IMR-90 (cell line): ENCODE measurements at regions not wholly inside any gene's neighbourhood (a gene's known extent, or its start where the extent isn't known, plus 50 kb on each side); places are given as distances from the start of the nearest gene placed in this dataset.

Source experiments
- ATAC-seq: fragments of 200-7000 bp; cut with Tn5 transposase; 2 replicates; pipeline ENCODE4 v1.9.1; 2020; ENCODE audit warnings: low read depth, mild to moderate bottlenecking, moderate library complexity
- BruUV-seq: library from RNA; stranded (reverse); fragments of 400-500 nt; replicated peaks from 2 replicates; lab custom pipeline; 2021; lab: Mats Ljungman, UMichigan
- CTCF ChIA-PET: fragments of 300-600 bp; formaldehyde crosslinking; extraction: SDS; loops from one replicate; lab custom pipeline; 2021; ENCODE audit warnings: antibody characterized with exemption; lab: Yijun Ruan, JAX
- POLR2A ChIA-PET: fragments of 300-600 bp; sonication (Branson Sonifier 250); formaldehyde crosslinking; loops from one replicate; lab custom pipeline; 2022; ENCODE audit warnings: antibody characterized with exemption; ENCODE audit not compliant: unreplicated experiment; lab: Charles Lee
- DNase-seq: peaks from one replicate; pipeline ENCODE4 v3.0.0; 2013
- H2AFZ ChIP-seq: replicated peaks from 2 replicates; pipeline ENCODE3; 2013; ENCODE audit warnings: low read length, mild to moderate bottlenecking; ENCODE audit not compliant: poor library complexity
- H2AK5ac ChIP-seq: 2 replicates; pipeline ENCODE4 v1.6.1; 2013; ENCODE audit warnings: low read depth, low read length, inconsistent platforms
- H2AK9ac ChIP-seq: replicated peaks from 2 replicates; pipeline ENCODE3; 2013; ENCODE audit warnings: mild to moderate bottlenecking, low read depth, low read length, moderate library complexity; ENCODE audit not compliant: poor library complexity
- H2BK120ac ChIP-seq: 2 replicates; pipeline ENCODE4 v1.6.1; 2013; ENCODE audit warnings: low read depth, low read length, inconsistent platforms
- H2BK15ac ChIP-seq: 3 replicates; pipeline ENCODE4 v1.6.1; 2013; ENCODE audit warnings: low read depth, low read length, inconsistent platforms
- H2BK20ac ChIP-seq: 2 replicates; pipeline ENCODE4 v1.6.1; 2013; ENCODE audit warnings: low read depth, mild to moderate bottlenecking, inconsistent platforms, low read length, moderate library complexity
- H2BK5ac ChIP-seq: 2 replicates; pipeline ENCODE4 v1.6.1; 2013; ENCODE audit warnings: mild to moderate bottlenecking, low read depth, low read length, inconsistent platforms; ENCODE audit not compliant: poor library complexity, severe bottlenecking
- H3K14ac ChIP-seq: replicated peaks from 2 replicates; pipeline ENCODE4 v1.6.1; 2013; ENCODE audit warnings: low read depth, low read length, inconsistent platforms
- H3K18ac ChIP-seq: 2 replicates; pipeline ENCODE4 v1.6.1; 2013; ENCODE audit warnings: low read depth, low read length, control low read depth
- H3K23ac ChIP-seq: 2 replicates; pipeline ENCODE4 v1.6.1; 2013; ENCODE audit warnings: low read depth, low read length, inconsistent platforms
- H3K27ac ChIP-seq: 2 replicates; pipeline ENCODE4 v1.5.1; 2013; ENCODE audit warnings: mild to moderate bottlenecking, control low read depth, low read length; ENCODE audit not compliant: insufficient read depth
- H3K27me3 ChIP-seq: 2 replicates; pipeline ENCODE4 v1.6.1; 2013; ENCODE audit warnings: low read length; ENCODE audit not compliant: control insufficient read depth, insufficient read depth
- H3K36me3 ChIP-seq: 2 replicates; pipeline ENCODE4 v1.6.1; 2013; ENCODE audit warnings: low read length, mixed read lengths; ENCODE audit not compliant: control insufficient read depth, insufficient read depth
- H3K4ac ChIP-seq: 2 replicates; pipeline ENCODE4 v1.6.1; 2013; ENCODE audit warnings: low read depth, low read length, inconsistent platforms
- H3K4me1 ChIP-seq: 2 replicates; pipeline ENCODE4 v1.6.1; 2013; ENCODE audit warnings: low read length, mixed read lengths; ENCODE audit not compliant: control insufficient read depth, insufficient read depth
- H3K4me2 ChIP-seq: 2 replicates; pipeline ENCODE4 v1.6.1; 2013; ENCODE audit warnings: low read depth, mild to moderate bottlenecking, control low read depth, low read length, moderate library complexity
- H3K4me3 ChIP-seq: 2 replicates; pipeline ENCODE4 v1.5.1; 2013; ENCODE audit warnings: low read depth, mild to moderate bottlenecking, control low read depth, low read length, moderate library complexity; ENCODE audit not compliant: insufficient read depth
- H3K56ac ChIP-seq: 2 replicates; pipeline ENCODE4 v1.6.1; 2013; ENCODE audit warnings: low read length, inconsistent platforms; ENCODE audit not compliant: insufficient read depth; ENCODE audit errors: extremely low read depth
- H3K79me1 ChIP-seq, 2 experiments: 2 replicates each; pipeline ENCODE4 v1.6.1; 2013; ENCODE audit warnings: low read length in 2 of 2, inconsistent platforms in 1 of 2, low read depth in 1 of 2
- H3K9ac ChIP-seq: 2 replicates; pipeline ENCODE4 v1.6.1; 2013; ENCODE audit warnings: low read depth, low read length, control low read depth
- H3K9me1 ChIP-seq: 2 replicates; pipeline ENCODE4 v1.6.1; 2013; ENCODE audit warnings: low read length, inconsistent platforms; ENCODE audit not compliant: insufficient read depth
- H3K9me3 ChIP-seq: 2 replicates; pipeline ENCODE4 v1.6.1; 2013; ENCODE audit warnings: low read length; ENCODE audit not compliant: control insufficient read depth, insufficient read depth
- H4K20me1 ChIP-seq: 2 replicates; pipeline ENCODE4 v1.6.1; 2013; ENCODE audit warnings: low read length, inconsistent platforms; ENCODE audit not compliant: insufficient read depth
- H4K5ac ChIP-seq: 2 replicates; pipeline ENCODE4 v1.6.1; 2013; ENCODE audit warnings: mild to moderate bottlenecking, low read depth, low read length, control low read depth
- H4K8ac ChIP-seq, 2 experiments: 2 replicates each; pipeline ENCODE4 v1.6.1; 2013; ENCODE audit warnings: low read depth in 2 of 2, low read length in 2 of 2, control low read depth in 1 of 2, inconsistent platforms in 1 of 2
- H4K91ac ChIP-seq: 2 replicates; pipeline ENCODE4 v1.6.1; 2013; ENCODE audit warnings: low read depth, low read length, inconsistent platforms; ENCODE audit not compliant: insufficient read depth
- SMC3 ChIP-seq: fragments of 150-350 bp; IDR thresholded peaks from 2 replicates; pipeline ENCODE4 v1.6.1; 2016; ENCODE audit warnings: low read depth, mild to moderate bottlenecking, antibody characterized with exemption, low read length, moderate library complexity
- WGBS, 2 experiments: methylation state at CpG; one replicate each; pipeline versions ENCODE4 v1.1.5 to v1.1.7; 2013; ENCODE audit warnings: missing lambda C conversion rate in 2 of 2; ENCODE audit not compliant: insufficient read length in 1 of 2; ENCODE audit errors: extremely low coverage in 2 of 2; 5-methylcytosine and 5-hydroxymethylcytosine counted together
- dilution Hi-C: fragments of 300-500 bp; cut with HindIII; formaldehyde crosslinking; loops from one replicate; pipeline ENCODE4 v1.14.3; 2018; ENCODE audit warnings: low sequenced_read_pairs; ENCODE audit not compliant: unreplicated experiment
- in situ Hi-C: fragments of 300-500 bp; cut with MboI; formaldehyde crosslinking; loops from 3 replicates; pipeline ENCODE4 v1.14.3; 2019; ENCODE audit warnings: low sequenced_read_pairs, inconsistent platforms, mixed read lengths
- intact Hi-C: fragments of 100-400 bp; cut with micrococcal nuclease; formaldehyde crosslinking; loops from 2 replicates; pipeline ENCODE4 v1.10.0; 2022
- TF ChIP-seq, protein P1 (sequence below): fragments of 150-350 bp; IDR thresholded peaks from 2 replicates; pipeline ENCODE4 v1.6.1; 2016; ENCODE audit warnings: low read depth, mild to moderate bottlenecking, low read length, moderate library complexity, borderline replicate concordance

DNA sequence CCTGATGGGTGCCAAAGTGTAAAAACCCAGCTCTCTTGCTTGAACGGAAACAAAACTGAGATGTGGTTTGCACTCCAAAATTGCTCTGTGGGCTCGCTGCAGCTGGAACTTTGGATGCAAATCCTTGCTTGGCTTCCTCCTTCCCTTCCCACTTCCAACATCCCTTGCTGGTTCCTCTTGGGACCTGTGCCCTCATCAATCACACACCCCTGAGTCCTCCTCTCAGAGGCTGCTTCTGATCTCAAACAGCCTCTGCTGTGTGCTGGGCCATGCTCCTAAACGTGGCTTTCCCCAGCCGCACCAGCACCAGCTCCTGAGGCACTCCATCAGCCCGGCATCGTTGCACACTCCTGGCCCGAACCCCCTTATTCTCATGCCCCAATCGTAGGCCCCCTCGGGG lies 124.3 kb upstream of the RAB4A start:
- Histone ChIP-seq H3K9ac (no peak overlapping the region), H2BK20ac (no peak overlapping the region), H3K9me3 (no peaks in the 10 kb centered on the region; the same call in 1 of the 2 replicates), H2BK5ac (no peak overlapping the region), H4K8ac (no peak overlapping the region), H2AK9ac (no peak overlapping the region), H3K18ac (no peak overlapping the region), H4K5ac (no peak overlapping the region), H3K9me1 (no peaks in the 10 kb centered on the region), H4K20me1 (no peaks in the 10 kb centered on the region), H3K23ac (no peak overlapping the region), H2AK5ac (no peak overlapping the region), H3K27me3 (peaks cover 51% of the 10 kb centered on the region), H2BK15ac (no peak overlapping the region), H3K14ac (no peak overlapping the region), H3K27ac (no peak overlapping the region), H4K91ac (no peak overlapping the region), H3K56ac (no peak overlapping the region), H3K4me3 (no peak overlapping the region), H3K4me1 (peaks cover 1% of the 10 kb centered on the region; the same call in 1 of the 2 replicates), H3K36me3 (no peaks in the 10 kb centered on the region), H3K4ac (no peak overlapping the region), H3K79me1 (no peaks in the 10 kb centered on the region), H2BK120ac (no peak overlapping the region), H2AFZ (no peak overlapping the region), H3K4me2 (no peak overlapping the region)
- ATAC-seq (no peak), DNase-seq (no peak)
- TF ChIP-seq SMC3: no peak
- TF ChIP-seq, protein P1, sequence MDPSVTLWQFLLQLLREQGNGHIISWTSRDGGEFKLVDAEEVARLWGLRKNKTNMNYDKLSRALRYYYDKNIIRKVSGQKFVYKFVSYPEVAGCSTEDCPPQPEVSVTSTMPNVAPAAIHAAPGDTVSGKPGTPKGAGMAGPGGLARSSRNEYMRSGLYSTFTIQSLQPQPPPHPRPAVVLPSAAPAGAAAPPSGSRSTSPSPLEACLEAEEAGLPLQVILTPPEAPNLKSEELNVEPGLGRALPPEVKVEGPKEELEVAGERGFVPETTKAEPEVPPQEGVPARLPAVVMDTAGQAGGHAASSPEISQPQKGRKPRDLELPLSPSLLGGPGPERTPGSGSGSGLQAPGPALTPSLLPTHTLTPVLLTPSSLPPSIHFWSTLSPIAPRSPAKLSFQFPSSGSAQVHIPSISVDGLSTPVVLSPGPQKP: no peak
- WGBS, 2 experiments: 46% methylated on average over 6 of the region's 9 CpGs; no CpG with 5 or more reads in 1 of the 2 experiments
- intact Hi-C loops (no loop called here), dilution Hi-C loops (no loop called here), in situ Hi-C loops (no loop called here)
- ChIA-PET POLR2A (no interaction called here), CTCF (interaction anchor here (0.6 kb wide), 1 partner anchor 18 kb away, joined by 7 read pairs; no protein-coding TSS in a partner anchor)
- BruUV-seq: no TSS peak
